Fibroblast of lung (primary cell): ENCODE measurements at regions not wholly inside any gene's neighbourhood (a gene's known extent, or its start where the extent isn't known, plus 50 kb on each side); places are given as distances from the start of the nearest gene placed in this dataset.

Experiments used
- DNase-seq, 2 donors: peaks; one replicate each; pipeline versions ENCODE4 v3.0.0 to v3.0.0-alpha.2; 2010; ENCODE audit warnings: low read depth in 2 of 2
- H2AFZ ChIP-seq: 2 replicates; pipeline ENCODE4 v1.5.1; 2012; ENCODE audit warnings: low read length, control low read depth, inconsistent platforms
- H3K27ac ChIP-seq: 2 replicates; pipeline ENCODE4 v1.5.1; 2011; ENCODE audit warnings: low read length, control low read depth; ENCODE audit not compliant: insufficient read depth
- H3K27me3 ChIP-seq: 2 replicates; pipeline ENCODE4 v1.5.1; 2011; ENCODE audit warnings: mild to moderate bottlenecking, low read length; ENCODE audit not compliant: control insufficient read depth, insufficient read depth
- H3K36me3 ChIP-seq: 2 replicates; pipeline ENCODE4 v1.5.1; 2011; ENCODE audit warnings: low read length; ENCODE audit not compliant: control insufficient read depth, insufficient read depth
- H3K4me1 ChIP-seq: 2 replicates; pipeline ENCODE4 v1.5.1; 2011; ENCODE audit warnings: low read length; ENCODE audit not compliant: control insufficient read depth, insufficient read depth; ENCODE audit errors: extremely low read depth
- H3K4me2 ChIP-seq: 2 replicates; pipeline ENCODE4 v1.5.1; 2011; ENCODE audit warnings: low read length, control low read depth; ENCODE audit not compliant: insufficient read depth; ENCODE audit errors: extremely low read depth
- H3K4me3 ChIP-seq, 4 experiments: fragments of 200-600 bp in 1 of 4; sonication (generic) in 1 of 4; replicated peaks in 1 of 4; 2 replicates each; pipeline ENCODE4 v1.5.1; 2011 to 2016; ENCODE audit warnings: low read length in 4 of 4, low read depth in 3 of 4, mild to moderate bottlenecking in 3 of 4, control low read depth in 2 of 4, inconsistent platforms in 1 of 4, mixed read lengths in 1 of 4; ENCODE audit not compliant: insufficient read depth in 1 of 4; ENCODE audit errors: control extremely low read depth in 1 of 4
- H3K79me2 ChIP-seq: 2 replicates; pipeline ENCODE4 v1.5.1; 2012; ENCODE audit warnings: mild to moderate bottlenecking, low read length, inconsistent platforms; ENCODE audit not compliant: control insufficient read depth, insufficient read depth
- H3K9ac ChIP-seq: 2 replicates; pipeline ENCODE4 v1.5.1; 2011; ENCODE audit warnings: mild to moderate bottlenecking, low read length, control low read depth; ENCODE audit not compliant: insufficient read depth
- H3K9me3 ChIP-seq: 2 replicates; pipeline ENCODE4 v1.5.1; 2012; ENCODE audit warnings: low read depth, low read length; ENCODE audit not compliant: control insufficient read depth, insufficient read depth
- H4K20me1 ChIP-seq: 2 replicates; pipeline ENCODE4 v1.5.1; 2011; ENCODE audit warnings: low read length; ENCODE audit not compliant: control insufficient read depth, insufficient read depth; ENCODE audit errors: extremely low read depth
- CTCF ChIP-seq, 2 donors: IDR thresholded peaks in 1 of 2; conservative IDR thresholded peaks in 1 of 2; 1 replicate in 1 of 2; 2 replicates in 1 of 2; pipeline ENCODE4 v1.5.1; 2011 to 2012; ENCODE audit warnings: low read length in 2 of 2, control low read depth in 1 of 2, inconsistent platforms in 1 of 2, low read depth in 1 of 2, mild to moderate bottlenecking in 1 of 2
- EZH2 ChIP-seq: IDR thresholded peaks from 2 replicates; pipeline ENCODE4 v1.5.1; 2012; ENCODE audit warnings: low read length, control low read depth, mild to moderate bottlenecking; ENCODE audit errors: missing control alignments

GRCh38 chr20:50348096-50348495, 157.5 kb downstream of the CEBPB start:
- no peak overlapping the region for H3K4me3 ChIP-seq
- DNase-seq = peak in 1 of 2 donors; percentile 15
- H3K4me1 ChIP-seq = peaks cover 14% of the 10 kb centered on the region
- H4K20me1 ChIP-seq = no peaks in the 10 kb centered on the region
- no peak overlapping the region for H3K27ac ChIP-seq
- no peaks in the 10 kb centered on the region for H3K9me3 ChIP-seq
- no peak overlapping the region for H3K9ac ChIP-seq
- H2AFZ ChIP-seq = no peak overlapping the region
- H3K36me3 ChIP-seq = no peaks in the 10 kb centered on the region
- no peaks in the 10 kb centered on the region for H3K79me2 ChIP-seq
- no peak overlapping the region for H3K4me2 ChIP-seq
- no peaks in the 10 kb centered on the region for H3K27me3 ChIP-seq
- TF ChIP-seq EZH2 = no peak
- TF ChIP-seq CTCF (conservative IDR thresholded peaks at IDR 0.05 in 1 of 2, IDR thresholded peaks at IDR 0.05 in 1 of 2; ENCODE audit: low read depth in 1 of 2, low read length in 2 of 2) = no peak

DNA sequence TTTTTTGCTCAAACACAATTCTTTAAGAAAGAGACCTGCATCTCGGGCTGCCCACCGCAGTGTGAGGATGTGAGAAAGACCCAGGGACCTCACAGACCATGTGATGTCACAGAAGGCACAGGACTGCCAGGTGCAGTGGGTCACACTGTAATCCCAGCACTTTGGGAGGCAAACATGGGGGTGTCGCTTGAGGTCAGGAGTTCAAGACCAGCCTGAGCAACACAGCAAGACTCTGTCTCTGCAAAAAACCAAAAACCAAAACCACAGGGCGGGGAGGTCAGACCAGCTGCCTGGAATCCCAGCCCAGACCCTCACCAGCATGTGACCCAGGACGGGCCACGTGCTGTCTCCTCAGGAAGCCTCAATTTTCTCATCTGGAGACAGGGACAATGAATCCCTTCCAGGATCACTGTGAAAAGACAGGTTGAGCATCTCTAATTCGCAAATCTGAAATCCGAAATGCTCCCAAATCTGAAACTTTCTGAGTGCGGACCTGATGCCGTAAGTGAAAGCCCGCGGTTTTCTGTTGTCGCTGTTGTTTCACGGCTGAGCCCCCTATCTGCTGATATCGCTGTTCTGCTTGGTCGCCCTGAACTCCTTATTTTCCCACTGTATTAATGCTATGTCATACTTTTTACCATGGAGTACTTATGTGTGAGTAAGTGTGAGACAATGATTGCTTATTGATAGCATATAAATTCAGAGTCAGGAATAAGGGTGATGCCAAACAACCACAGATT, 159.5 kb upstream of the PTPN1 start:
- Histone ChIP-seq H3K9me3 (no peaks in the 10 kb centered on the region), H4K20me1 (no peaks in the 10 kb centered on the region), H3K27ac (no peak overlapping the region), H3K36me3 (no peaks in the 10 kb centered on the region), H3K4me1 (peaks cover 13% of the 10 kb centered on the region), H3K4me3 (no peak overlapping the region), H3K4me2 (no peak overlapping the region), H3K79me2 (no peaks in the 10 kb centered on the region), H3K27me3 (no peaks in the 10 kb centered on the region), H3K9ac (no peak overlapping the region), H2AFZ (no peak overlapping the region)
- DNase-seq = no peak
- TF ChIP-seq EZH2 (no peak), CTCF (conservative IDR thresholded peaks at IDR 0.05 in 1 of 2, IDR thresholded peaks at IDR 0.05 in 1 of 2; ENCODE audit: low read depth in 1 of 2, low read length in 2 of 2) (no peak)

- TF ChIP-seq EZH2 (no peak), CTCF (conservative IDR thresholded peaks at IDR 0.05 in 1 of 2, IDR thresholded peaks at IDR 0.05 in 1 of 2; ENCODE audit: low read depth in 1 of 2, low read length in 2 of 2) (no peak)
- Histone ChIP-seq H3K4me1 (peaks cover 5% of the 10 kb centered on the region), H4K20me1 (no peaks in the 10 kb centered on the region), H3K4me2 (no peak overlapping the region), H3K36me3 (no peaks in the 10 kb centered on the region), H2AFZ (no peak overlapping the region), H3K79me2 (no peaks in the 10 kb centered on the region), H3K9ac (no peak overlapping the region), H3K9me3 (no peaks in the 10 kb centered on the region), H3K4me3 (no peak overlapping the region), H3K27ac (no peak overlapping the region), H3K27me3 (no peaks in the 10 kb centered on the region)
- DNase-seq = no peak
Measured at GRCh38 chr20:50351541-50351940, 158.6 kb upstream of the PTPN1 start.
